Right ventricle myocardium superior (tissue), 1 donor: ENCODE measurements at regions not wholly inside any gene's neighbourhood (a gene's known extent, or its start where the extent isn't known, plus 50 kb on each side); places are given as distances from the start of the nearest gene placed in this dataset.

ENCODE experiments used
- ATAC-seq: fragments of 200-7000 bp; cut with Tn5 transposase; one replicate; pipeline ENCODE4 v1.9.1; 2020; ENCODE audit warnings: mild to moderate bottlenecking; ENCODE audit not compliant: poor library complexity
- DNase-seq: peaks from one replicate; pipeline ENCODE4 v3.0.0-alpha.2; 2020
- intact Hi-C: fragments of 100-400 bp; cut with DNase I; formaldehyde crosslinking; loops from one replicate; pipeline ENCODE4 v1.11.2; 2022
- donor health status: DM: no; HTN: yes; CAD: no; lungs with severe emphysema.

- ATAC-seq: no peak
- intact Hi-C loops: no loop called here
- no peak for DNase-seq
Observed at GRCh38 chr5:68352166-68352565, 136.6 kb downstream of the PIK3R1 start.

- ATAC-seq (no peak), DNase-seq (no peak)
- intact Hi-C loops: no loop called here
Observed at GRCh38 chr5:68353605-68354004, 138.0 kb downstream of the PIK3R1 start.

- intact Hi-C loops: no loop called here
- DNase-seq (no peak), ATAC-seq (no peak)
Observed at GRCh38 chr5:68354315-68354714, 138.8 kb downstream of the PIK3R1 start.

GRCh38 chr5:68356216-68356615 lies 140.7 kb downstream of the PIK3R1 start:
- intact Hi-C loops: no loop called here
- DNase-seq: no peak
- no peak for ATAC-seq

GRCh38 chr5:68356623-68357022 lies 141.1 kb downstream of the PIK3R1 start:
- intact Hi-C loops: no loop called here
- DNase-seq (no peak), ATAC-seq (no peak)

- ATAC-seq: no peak
- no peak for DNase-seq
- intact Hi-C loops: no loop called here
Observed at GRCh38 chr5:68359699-68360098, 144.1 kb downstream of the PIK3R1 start.

- DNase-seq (no peak), ATAC-seq (no peak)
- intact Hi-C loops: no loop called here
Observed at GRCh38 chr5:68362331-68362730, 146.8 kb downstream of the PIK3R1 start.

- no peak for DNase-seq
- intact Hi-C loops: no loop called here
- ATAC-seq: no peak
Observed at GRCh38 chr5:68365889-68366288, 150.3 kb downstream of the PIK3R1 start.

GRCh38 chr5:68367287-68367686 lies 151.7 kb downstream of the PIK3R1 start:
- DNase-seq (no peak), ATAC-seq (no peak)
- intact Hi-C loops: no loop called here

GRCh38 chr5:68367717-68368116 lies 152.2 kb downstream of the PIK3R1 start:
- ATAC-seq (no peak), DNase-seq (no peak)
- intact Hi-C loops: no loop called here

GRCh38 chr5:68368311-68369022 lies 152.9 kb downstream of the PIK3R1 start:
- ATAC-seq: no peak
- intact Hi-C loops: no loop called here
- DNase-seq: no peak

- DNase-seq (no peak), ATAC-seq (no peak)
- intact Hi-C loops: no loop called here
Observed at GRCh38 chr5:68369023-68369359, 153.4 kb downstream of the PIK3R1 start.

GRCh38 chr5:68369457-68370125 lies 154.0 kb downstream of the PIK3R1 start:
- intact Hi-C loops: no loop called here
- DNase-seq (no peak), ATAC-seq (no peak)

GRCh38 chr5:68370196-68370595 lies 154.6 kb downstream of the PIK3R1 start:
- DNase-seq (no peak), ATAC-seq (no peak)
- intact Hi-C loops: no loop called here

GRCh38 chr5:68371607-68372006 lies 156.1 kb downstream of the PIK3R1 start:
- DNase-seq (no peak), ATAC-seq (no peak)
- intact Hi-C loops: no loop called here

GRCh38 chr5:68372161-68372560 lies 156.6 kb downstream of the PIK3R1 start:
- DNase-seq (no peak), ATAC-seq (no peak)
- intact Hi-C loops: no loop called here

- intact Hi-C loops: no loop called here
- ATAC-seq (no peak), DNase-seq (no peak)
Observed at GRCh38 chr5:68373050-68373449, 157.5 kb downstream of the PIK3R1 start.

GRCh38 chr5:68374796-68375518 lies 159.4 kb downstream of the PIK3R1 start:
- intact Hi-C loops: no loop called here
- DNase-seq (no peak), ATAC-seq (no peak)

GRCh38 chr5:68375540-68375939 lies 160.0 kb downstream of the PIK3R1 start:
- no peak for DNase-seq
- peak; percentile 45 for ATAC-seq
- intact Hi-C loops: no loop called here

- no peak for DNase-seq
- intact Hi-C loops: no loop called here
- no peak for ATAC-seq
Observed at GRCh38 chr5:68376935-68377334, 161.4 kb downstream of the PIK3R1 start.
